ENCODE measurements at regions not wholly inside any gene's neighbourhood (a gene's known extent, or its start where the extent isn't known, plus 50 kb on each side); places are given as distances from the start of the nearest gene placed in this dataset.

- Histone ChIP-seq H3K36me3 (ENCODE audit: insufficient read depth, low read length) (no peaks in the 10 kb centered on the region), H4K20me1 (ENCODE audit: insufficient read depth, low read length) (no peaks in the 10 kb centered on the region), H3K4me1 (ENCODE audit: insufficient read depth, low read length) (peaks cover 18% of the 10 kb centered on the region), H3K27ac (ENCODE audit: low read depth, low read length) (no peak overlapping the region), H3K4me3 (ENCODE audit: insufficient read depth, low read depth, low read length) (no peak overlapping the region), H2AFZ (ENCODE audit: low read depth, low read length) (peak overlapping the region; percentile 23), H3K79me2 (ENCODE audit: insufficient read depth, low read length) (no peaks in the 10 kb centered on the region), H3K9me3 (ENCODE audit: insufficient read depth, low read depth, low read length) (no peaks in the 10 kb centered on the region), H3K9ac (ENCODE audit: low read length) (no peak overlapping the region), H3K27me3 (ENCODE audit: insufficient read depth, low read length) (no peaks in the 10 kb centered on the region), H3K4me2 (ENCODE audit: low read length) (no peak overlapping the region)
- TF ChIP-seq EZH2 (IDR thresholded peaks at IDR 0.05; ENCODE audit: insufficient read depth, low read length) (no peak), CTCF (IDR thresholded peaks at IDR 0.05; ENCODE audit: insufficient read depth, low read depth, low read length) (no peak)
- peaks cover 17% of the 10 kb centered on the region for H3K4me1 Mint-ChIP-seq (ENCODE audit: low read depth, unreplicated experiment)
- peaks cover 3% of the 10 kb centered on the region for H3K27me3 Mint-ChIP-seq (ENCODE audit: low read depth, unreplicated experiment)
- no peak overlapping the region for H3K4me3 Mint-ChIP-seq (ENCODE audit: unreplicated experiment)
- H3K27ac Mint-ChIP-seq (ENCODE audit: unreplicated experiment) = no peak overlapping the region
- FAIRE-seq (no peak), DNase-seq (ENCODE audit: low read depth) (no peak)
- H3K36me3 Mint-ChIP-seq (ENCODE audit: low read depth, unreplicated experiment) = peaks cover 2% of the 10 kb centered on the region
- peaks cover 2% of the 10 kb centered on the region for H3K9me3 Mint-ChIP-seq (ENCODE audit: unreplicated experiment)
Observed at GRCh38 chr9:113649054-113649453, 185.5 kb downstream of the RGS3 start.

DNA sequence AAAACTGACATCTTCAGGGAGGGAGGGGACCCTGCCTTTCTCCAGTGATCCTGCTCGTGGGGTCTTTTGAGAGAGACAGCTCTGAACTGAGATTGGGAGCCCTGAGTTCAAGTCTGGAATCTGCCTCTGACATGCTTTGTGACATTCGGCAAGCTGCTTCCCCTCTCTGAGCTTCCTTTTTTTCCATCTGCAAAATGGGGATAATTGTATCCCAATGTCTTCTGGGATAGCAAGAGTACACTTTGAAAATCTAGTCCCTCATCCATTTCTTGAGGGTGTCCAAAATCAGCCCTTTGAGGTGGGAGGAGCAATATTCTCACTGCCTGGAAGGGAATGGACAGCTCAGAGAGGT, 186.3 kb downstream of the RGS3 start:
- Histone ChIP-seq H3K4me1 (ENCODE audit: insufficient read depth, low read length) (peaks cover 21% of the 10 kb centered on the region), H3K27me3 (ENCODE audit: insufficient read depth, low read length) (no peaks in the 10 kb centered on the region), H4K20me1 (ENCODE audit: insufficient read depth, low read length) (no peaks in the 10 kb centered on the region), H3K4me3 (ENCODE audit: insufficient read depth, low read depth, low read length) (no peak overlapping the region), H3K9ac (ENCODE audit: low read length) (peak overlapping the region; percentile 19), H3K79me2 (ENCODE audit: insufficient read depth, low read length) (no peaks in the 10 kb centered on the region), H3K36me3 (ENCODE audit: insufficient read depth, low read length) (no peaks in the 10 kb centered on the region), H3K27ac (ENCODE audit: low read depth, low read length) (peak overlapping the region; percentile 28), H3K4me2 (ENCODE audit: low read length) (peak overlapping the region; percentile 41), H3K9me3 (ENCODE audit: insufficient read depth, low read depth, low read length) (no peaks in the 10 kb centered on the region), H2AFZ (ENCODE audit: low read depth, low read length) (peak overlapping the region; percentile 75)
- peaks cover 3% of the 10 kb centered on the region for H3K27me3 Mint-ChIP-seq (ENCODE audit: low read depth, unreplicated experiment)
- DNase-seq (ENCODE audit: low read depth) = no peak
- FAIRE-seq = no peak
- peaks cover 2% of the 10 kb centered on the region for H3K9me3 Mint-ChIP-seq (ENCODE audit: unreplicated experiment)
- peak overlapping the region; percentile 89 for H3K27ac Mint-ChIP-seq (ENCODE audit: unreplicated experiment)
- peaks cover 2% of the 10 kb centered on the region for H3K36me3 Mint-ChIP-seq (ENCODE audit: low read depth, unreplicated experiment)
- no peak overlapping the region for H3K4me3 Mint-ChIP-seq (ENCODE audit: unreplicated experiment)
- TF ChIP-seq EZH2 (IDR thresholded peaks at IDR 0.05; ENCODE audit: insufficient read depth, low read length) (no peak), CTCF (IDR thresholded peaks at IDR 0.05; ENCODE audit: insufficient read depth, low read depth, low read length) (no peak)
- H3K4me1 Mint-ChIP-seq (ENCODE audit: low read depth, unreplicated experiment) = peaks cover 18% of the 10 kb centered on the region

GRCh38 chr9:113650207-113651131, 186.9 kb downstream of the RGS3 start:
- peak overlapping the region; percentile 66 for H3K27ac ChIP-seq (ENCODE audit: low read depth, low read length)
- TF ChIP-seq CTCF (IDR thresholded peaks at IDR 0.05; ENCODE audit: insufficient read depth, low read depth, low read length) = no peak
- no peak for TF ChIP-seq EZH2 (IDR thresholded peaks at IDR 0.05; ENCODE audit: insufficient read depth, low read length)
- H3K4me1 ChIP-seq (ENCODE audit: insufficient read depth, low read length) = peaks cover 26% of the 10 kb centered on the region
- no peaks in the 10 kb centered on the region for H3K27me3 ChIP-seq (ENCODE audit: insufficient read depth, low read length)
- H3K9me3 Mint-ChIP-seq (ENCODE audit: unreplicated experiment) = peaks cover 2% of the 10 kb centered on the region
- peak; percentile 66 for DNase-seq (ENCODE audit: low read depth)
- H3K4me3 ChIP-seq (ENCODE audit: insufficient read depth, low read depth, low read length) = no peak overlapping the region
- H3K27me3 Mint-ChIP-seq (ENCODE audit: low read depth, unreplicated experiment) = peaks cover 3% of the 10 kb centered on the region
- FAIRE-seq = peak; percentile 47
- H4K20me1 ChIP-seq (ENCODE audit: insufficient read depth, low read length) = no peaks in the 10 kb centered on the region
- no peaks in the 10 kb centered on the region for H3K9me3 ChIP-seq (ENCODE audit: insufficient read depth, low read depth, low read length)
- no peaks in the 10 kb centered on the region for H3K36me3 ChIP-seq (ENCODE audit: insufficient read depth, low read length)
- no peak overlapping the region for H3K4me3 Mint-ChIP-seq (ENCODE audit: unreplicated experiment)
- peaks cover 2% of the 10 kb centered on the region for H3K36me3 Mint-ChIP-seq (ENCODE audit: low read depth, unreplicated experiment)
- peak overlapping the region; percentile 89 for H3K27ac Mint-ChIP-seq (ENCODE audit: unreplicated experiment)
- H2AFZ ChIP-seq (ENCODE audit: low read depth, low read length) = peak overlapping the region; percentile 75
- H3K9ac ChIP-seq (ENCODE audit: low read length) = peak overlapping the region; percentile 19
- no peaks in the 10 kb centered on the region for H3K79me2 ChIP-seq (ENCODE audit: insufficient read depth, low read length)
- peaks cover 21% of the 10 kb centered on the region for H3K4me1 Mint-ChIP-seq (ENCODE audit: low read depth, unreplicated experiment)
- H3K4me2 ChIP-seq (ENCODE audit: low read length) = peak overlapping the region; percentile 41

Data from astrocyte (in vitro differentiated cells and primary cell).